Endodermal cell (in vitro differentiated cells): ENCODE measurements at regions not wholly inside any gene's neighbourhood (a gene's known extent, or its start where the extent isn't known, plus 50 kb on each side); places are given as distances from the start of the nearest gene placed in this dataset.
A peak's percentile ranks its signal among the peaks of the same experiment; 100 is the strongest.

Source experiments
- DNase-seq: peaks from one replicate; pipeline ENCODE4 v3.0.0-alpha.2; 2017
- H3K27ac ChIP-seq: 2 replicates; pipeline ENCODE4 v1.5.1; 2013; ENCODE audit warnings: mild to moderate bottlenecking, low read depth, low read length, moderate library complexity
- H3K27me3 ChIP-seq: 2 replicates; pipeline ENCODE4 v1.6.1; 2013; ENCODE audit warnings: mild to moderate bottlenecking, low read length, moderate library complexity; ENCODE audit not compliant: insufficient read depth, control insufficient read depth, poor library complexity, severe bottlenecking
- H3K36me3 ChIP-seq: 2 replicates; pipeline ENCODE4 v1.7.0; 2013; ENCODE audit warnings: mild to moderate bottlenecking, low read length, moderate library complexity; ENCODE audit not compliant: control insufficient read depth, insufficient read depth
- H3K4me1 ChIP-seq: one replicate; pipeline ENCODE4 v1.7.0; 2013; ENCODE audit warnings: low read length; ENCODE audit not compliant: control insufficient read depth, insufficient read depth
- H3K4me3 ChIP-seq: 2 replicates; pipeline ENCODE4 v1.5.1; 2013; ENCODE audit warnings: mild to moderate bottlenecking, low read length, moderate library complexity
- H3K9ac ChIP-seq: 2 replicates; pipeline ENCODE4 v1.6.1; 2013; ENCODE audit warnings: mild to moderate bottlenecking, low read length, moderate library complexity; ENCODE audit not compliant: poor library complexity, severe bottlenecking; ENCODE audit errors: extremely low read depth
- H3K9me3 ChIP-seq: 2 replicates; pipeline ENCODE4 v1.6.1; 2013; ENCODE audit warnings: mild to moderate bottlenecking, low read length, moderate library complexity; ENCODE audit not compliant: control insufficient read depth
- H3K27ac Mint-ChIP-seq: 2 replicates; pipeline ENCODE4 v1.8.0; 2020; ENCODE audit warnings: mixed read lengths
- H3K27me3 Mint-ChIP-seq: 2 replicates; pipeline ENCODE4 v1.8.0; 2021; ENCODE audit warnings: mild to moderate bottlenecking, mixed read lengths; ENCODE audit not compliant: insufficient read depth
- H3K36me3 Mint-ChIP-seq: 2 replicates; pipeline ENCODE4 v1.8.0; 2020; ENCODE audit warnings: low read depth, mixed read lengths
- H3K4me1 Mint-ChIP-seq: 2 replicates; pipeline ENCODE4 v1.8.0; 2020; ENCODE audit warnings: mixed read lengths
- H3K4me3 Mint-ChIP-seq: 2 replicates; pipeline ENCODE4 v1.8.0; 2020; ENCODE audit warnings: mild to moderate bottlenecking, moderate library complexity, mixed read lengths
- H3K9me3 Mint-ChIP-seq: 2 replicates; pipeline ENCODE4 v1.8.0; 2020; ENCODE audit warnings: mild to moderate bottlenecking, mixed read lengths
- CTCF ChIP-seq: fragments of 200-600 bp; sonication (generic); conservative IDR thresholded peaks from 2 replicates; pipeline ENCODE4 v1.5.0; 2021; ENCODE audit warnings: antibody characterized with exemption, mild to moderate bottlenecking
- whole genome bisulfite sequencing, 2 experiments: methylation state at CpG; one replicate each; pipeline versions ENCODE4 v1.1.5 to v1.1.7; 2013; ENCODE audit warnings: missing lambda C conversion rate in 2 of 2, mixed read lengths in 1 of 2; ENCODE audit not compliant: insufficient coverage in 1 of 2, insufficient read length in 1 of 2; 5-methylcytosine and 5-hydroxymethylcytosine counted together

- TF ChIP-seq CTCF = no peak
- Histone ChIP-seq H3K4me3 (no peak overlapping the region), H3K27ac (no peak overlapping the region), H3K27me3 (no peaks in the 10 kb centered on the region), H3K36me3 (no peaks in the 10 kb centered on the region), H3K9me3 (peaks cover 16% of the 10 kb centered on the region), H3K4me1 (peaks cover 6% of the 10 kb centered on the region), H3K9ac (no peak overlapping the region)
- Mint-ChIP-seq H3K4me3 (no peak overlapping the region), H3K4me1 (peaks cover 22% of the 10 kb centered on the region), H3K9me3 (no peaks in the 10 kb centered on the region), H3K27me3 (no peaks in the 10 kb centered on the region), H3K27ac (no peak overlapping the region), H3K36me3 (peaks cover 3% of the 10 kb centered on the region)
- no peak for DNase-seq
- WGBS, 2 experiments = 92 to 100% methylated on average over 1 to 2 of the region's 2 CpGs
These were observed 151.3 kb downstream of the CDC5L start for GRCh38 chr6:44538807-44539201.

GRCh38 chr6:44539701-44540355 lies 152.3 kb downstream of the CDC5L start:
- peaks cover 16% of the 10 kb centered on the region for H3K9me3 ChIP-seq
- no peak overlapping the region for H3K4me3 Mint-ChIP-seq
- H3K36me3 ChIP-seq = no peaks in the 10 kb centered on the region
- no peak overlapping the region for H3K27ac ChIP-seq
- no peaks in the 10 kb centered on the region for H3K27me3 Mint-ChIP-seq
- H3K27me3 ChIP-seq = no peaks in the 10 kb centered on the region
- no peak overlapping the region for H3K9ac ChIP-seq
- peaks cover 3% of the 10 kb centered on the region for H3K36me3 Mint-ChIP-seq
- no peaks in the 10 kb centered on the region for H3K9me3 Mint-ChIP-seq
- no peak overlapping the region for H3K27ac Mint-ChIP-seq
- no peak for TF ChIP-seq CTCF
- DNase-seq = peak; percentile 22
- H3K4me3 ChIP-seq = peak overlapping the region; percentile 48
- peaks cover 6% of the 10 kb centered on the region for H3K4me1 ChIP-seq
- 92 to 100% methylated on average over 2 to 3 of the region's 3 CpGs for WGBS, 2 experiments
- H3K4me1 Mint-ChIP-seq = peaks cover 31% of the 10 kb centered on the region

GRCh38 chr6:44540881-44541280 lies 153.4 kb downstream of the CDC5L start:
- H3K4me3 Mint-ChIP-seq = no peak overlapping the region
- H3K27ac ChIP-seq = no peak overlapping the region
- no peak overlapping the region for H3K9ac ChIP-seq
- peaks cover 3% of the 10 kb centered on the region for H3K36me3 Mint-ChIP-seq
- no peak for TF ChIP-seq CTCF
- no peak overlapping the region for H3K27ac Mint-ChIP-seq
- peaks cover 6% of the 10 kb centered on the region for H3K4me1 ChIP-seq
- no peak for DNase-seq
- H3K9me3 Mint-ChIP-seq = no peaks in the 10 kb centered on the region
- H3K4me3 ChIP-seq = peak overlapping the region; percentile 48
- 95 to 100% methylated on average over 1 to 4 of the region's 4 CpGs for WGBS, 2 experiments
- no peaks in the 10 kb centered on the region for H3K27me3 Mint-ChIP-seq
- H3K36me3 ChIP-seq = no peaks in the 10 kb centered on the region
- no peaks in the 10 kb centered on the region for H3K27me3 ChIP-seq
- peaks cover 29% of the 10 kb centered on the region for H3K4me1 Mint-ChIP-seq
- peaks cover 16% of the 10 kb centered on the region for H3K9me3 ChIP-seq
